GM18499 (cell line): ENCODE measurements at regions not wholly inside any gene's neighbourhood (a gene's known extent, or its start where the extent isn't known, plus 50 kb on each side); places are given as distances from the start of the nearest gene placed in this dataset.

Source experiments
- ATAC-seq: cut with Tn5 transposase; IDR thresholded peaks from one replicate; pipeline ENCODE4 v1.9.1; 2021; ENCODE audit warnings: moderate number of reproducible peaks; ENCODE audit not compliant: insufficient read depth, unreplicated experiment

- no peak for ATAC-seq
Measured at GRCh38 chr6:166017032-166017635, 150.5 kb downstream of the TBXT start.

GRCh38 chr6:166014966-166015365, 152.7 kb downstream of the TBXT start:
- no peak for ATAC-seq

- ATAC-seq = no peak
Measured at GRCh38 chr6:166010136-166010960, 157.3 kb downstream of the TBXT start.

- ATAC-seq = no peak
Measured at GRCh38 chr6:166009385-166010031, 158.1 kb downstream of the TBXT start.

- ATAC-seq = no peak
Measured at GRCh38 chr6:166008441-166009369, 158.9 kb downstream of the TBXT start.

- no peak for ATAC-seq
Measured at GRCh38 chr6:166007349-166008263, 160.0 kb downstream of the TBXT start.

GRCh38 chr6:166006900-166007301, 160.8 kb downstream of the TBXT start:
- ATAC-seq = no peak

GRCh38 chr6:166005944-166006899, 161.4 kb downstream of the TBXT start:
- no peak for ATAC-seq

GRCh38 chr6:166005401-166005943, 162.2 kb downstream of the TBXT start:
- no peak for ATAC-seq

GRCh38 chr6:166004876-166005275, 162.8 kb downstream of the TBXT start:
- no peak for ATAC-seq

- ATAC-seq = no peak
Measured at GRCh38 chr6:166004471-166004870, 163.2 kb downstream of the TBXT start.

GRCh38 chr6:166003569-166003968, 164.1 kb downstream of the TBXT start:
- ATAC-seq = no peak

GRCh38 chr6:166001359-166001758, 166.3 kb downstream of the TBXT start:
- no peak for ATAC-seq

- no peak for ATAC-seq
Measured at GRCh38 chr6:165999279-165999678, 168.4 kb downstream of the TBXT start.

GRCh38 chr6:165998072-165998471, 169.6 kb downstream of the TBXT start:
- ATAC-seq = no peak

- no peak for ATAC-seq
Measured at GRCh38 chr6:165991341-165991740, 176.3 kb downstream of the TBXT start.

GRCh38 chr6:165990216-165990615, 177.4 kb downstream of the TBXT start:
- ATAC-seq = no peak
